ENCODE measurements at regions not wholly inside any gene's neighbourhood (a gene's known extent, or its start where the extent isn't known, plus 50 kb on each side); places are given as distances from the start of the nearest gene placed in this dataset.

GRCh38 chr5:87899721-87900131, 368.9 kb downstream of the TMEM161B start:
- Histone ChIP-seq H3K4me1 (no peaks in the 10 kb centered on the region), H3K27ac (no peak overlapping the region), H3K27me3 (no peaks in the 10 kb centered on the region), H3K36me3 (no peaks in the 10 kb centered on the region), H3K4me3 (no peak overlapping the region), H3K9me3 (no peaks in the 10 kb centered on the region)
- WGBS, 2 donors = 20 to 27% methylated on average over 3 of the region's 3 CpGs
- DNase-seq (no peak), ATAC-seq (ENCODE audit: low FRiP score in 2 of 2) (no peak)
- no peak for TF ChIP-seq POLR2AphosphoS5 (IDR thresholded peaks at IDR 0.05)
- TF ChIP-seq CTCF (IDR thresholded peaks at IDR 0.05) = no peak
- TF ChIP-seq EP300 (IDR thresholded peaks at IDR 0.05) = no peak
- no peak for TF ChIP-seq POLR2A (IDR thresholded peaks at IDR 0.05)

GRCh38 chr5:87899208-87899661, 369.4 kb downstream of the TMEM161B start:
- Histone ChIP-seq H3K9me3 (no peaks in the 10 kb centered on the region), H3K4me1 (no peaks in the 10 kb centered on the region), H3K27ac (no peak overlapping the region), H3K27me3 (no peaks in the 10 kb centered on the region), H3K36me3 (no peaks in the 10 kb centered on the region), H3K4me3 (no peak overlapping the region)
- 53 to 58% methylated on average over 4 of the region's 4 CpGs for WGBS, 2 donors
- TF ChIP-seq CTCF (IDR thresholded peaks at IDR 0.05) = no peak
- TF ChIP-seq POLR2A (IDR thresholded peaks at IDR 0.05) = no peak
- TF ChIP-seq POLR2AphosphoS5 (IDR thresholded peaks at IDR 0.05) = no peak
- no peak for TF ChIP-seq EP300 (IDR thresholded peaks at IDR 0.05)
- DNase-seq = no peak
- ATAC-seq (ENCODE audit: low FRiP score in 2 of 2) = peak in 1 of 2 donors; percentile 42

- Histone ChIP-seq H3K9me3 (no peaks in the 10 kb centered on the region), H3K4me1 (no peaks in the 10 kb centered on the region), H3K27me3 (no peaks in the 10 kb centered on the region), H3K27ac (no peak overlapping the region), H3K4me3 (no peak overlapping the region), H3K36me3 (no peaks in the 10 kb centered on the region)
- 74% methylated on average over 6 of the region's 6 CpGs for WGBS, 2 donors
- TF ChIP-seq EP300 (IDR thresholded peaks at IDR 0.05) = no peak
- no peak for TF ChIP-seq POLR2AphosphoS5 (IDR thresholded peaks at IDR 0.05)
- TF ChIP-seq CTCF (IDR thresholded peaks at IDR 0.05) = no peak
- TF ChIP-seq POLR2A (IDR thresholded peaks at IDR 0.05) = no peak
- ATAC-seq (ENCODE audit: low FRiP score in 2 of 2) = no peak
- no peak for DNase-seq
These were observed 370.1 kb downstream of the TMEM161B start for GRCh38 chr5:87898574-87898973.

- TF ChIP-seq EP300 (IDR thresholded peaks at IDR 0.05) = no peak
- no peak for TF ChIP-seq POLR2A (IDR thresholded peaks at IDR 0.05)
- no peak for TF ChIP-seq POLR2AphosphoS5 (IDR thresholded peaks at IDR 0.05)
- TF ChIP-seq CTCF (IDR thresholded peaks at IDR 0.05) = no peak
- H3K27ac ChIP-seq = no peak overlapping the region
- H3K9me3 ChIP-seq = no peaks in the 10 kb centered on the region
- no peak overlapping the region for H3K4me3 ChIP-seq
- H3K27me3 ChIP-seq = no peaks in the 10 kb centered on the region
- H3K36me3 ChIP-seq = no peaks in the 10 kb centered on the region
- WGBS, 2 donors = 61 to 78% methylated on average over 2 of the region's 2 CpGs
- no peak for ATAC-seq (ENCODE audit: low FRiP score in 2 of 2)
- no peak for DNase-seq
- H3K4me1 ChIP-seq = no peaks in the 10 kb centered on the region
These were observed 380.5 kb downstream of the TMEM161B start for GRCh38 chr5:87888139-87888538.

- Histone ChIP-seq H3K27me3 (no peaks in the 10 kb centered on the region), H3K9me3 (no peaks in the 10 kb centered on the region), H3K27ac (no peak overlapping the region), H3K4me1 (no peaks in the 10 kb centered on the region), H3K4me3 (no peak overlapping the region), H3K36me3 (no peaks in the 10 kb centered on the region)
- no peak for DNase-seq
- TF ChIP-seq CTCF (IDR thresholded peaks at IDR 0.05) = no peak
- TF ChIP-seq POLR2A (IDR thresholded peaks at IDR 0.05) = no peak
- TF ChIP-seq POLR2AphosphoS5 (IDR thresholded peaks at IDR 0.05) = no peak
- TF ChIP-seq EP300 (IDR thresholded peaks at IDR 0.05) = no peak
- ATAC-seq (ENCODE audit: low FRiP score in 2 of 2) = no peak
- WGBS, 2 donors = 80 to 85% methylated on average over 2 of the region's 2 CpGs
These were observed 381.4 kb downstream of the TMEM161B start for GRCh38 chr5:87887247-87887646.
